B cell (primary cell): ENCODE measurements at regions not wholly inside any gene's neighbourhood (a gene's known extent, or its start where the extent isn't known, plus 50 kb on each side); places are given as distances from the start of the nearest gene placed in this dataset.

Experiments
- ATAC-seq: fragments of 200-7000 bp; cut with Tn5 transposase; one replicate; pipeline ENCODE4 v1.10.0; 2021; ENCODE audit warnings: low read depth, mild to moderate bottlenecking, moderate number of reproducible peaks, moderate library complexity
- CTCF ChIA-PET: fragments of 350-600 bp; sonication (Branson Sonifier 250); formaldehyde crosslinking; loops from one replicate; lab custom pipeline; 2021; ENCODE audit warnings: antibody characterized with exemption, inconsistent platforms; lab: Charles Lee
- POLR2A ChIA-PET: fragments of 350-600 bp; sonication (Branson Sonifier 250); formaldehyde crosslinking; loops from one replicate; lab custom pipeline; 2021; ENCODE audit warnings: antibody characterized with exemption; lab: Charles Lee
- DNase-seq: peaks from one replicate; pipeline ENCODE4 v3.0.0; 2013
- H2AFZ ChIP-seq: 2 replicates; pipeline ENCODE4 v1.6.1; 2012; ENCODE audit warnings: mild to moderate bottlenecking, low read depth, low read length; ENCODE audit not compliant: insufficient read depth, poor library complexity, severe bottlenecking
- H3K27ac ChIP-seq, 2 donors: 1 replicate in 1 of 2; 2 replicates in 1 of 2; pipeline ENCODE4 v1.5.1; 2012 to 2013; ENCODE audit warnings: low read length in 2 of 2, mild to moderate bottlenecking in 2 of 2, moderate library complexity in 1 of 2
- H3K27me3 ChIP-seq, 4 experiments: fragments of 200-600 bp in 1 of 4; sonication (generic) in 1 of 4; replicated peaks in 1 of 4; 1 replicate in 2 of 4; 2 replicates in 2 of 4; pipeline versions ENCODE4 v1.6.1 to v1.7.0; 2013 to 2016; ENCODE audit warnings: low read length in 3 of 4, mild to moderate bottlenecking in 2 of 4, mixed read lengths in 1 of 4, moderate library complexity in 1 of 4; ENCODE audit not compliant: insufficient read depth in 4 of 4, control insufficient read depth in 3 of 4; ENCODE audit errors: control extremely low read depth in 1 of 4
- H3K36me3 ChIP-seq, 2 experiments: replicated peaks in 1 of 2; 1 replicate in 1 of 2; 2 replicates in 1 of 2; pipeline versions ENCODE4 v1.6.1 to v1.7.1; 2013; ENCODE audit warnings: low read length in 1 of 2; ENCODE audit not compliant: insufficient read depth in 2 of 2, control insufficient read depth in 1 of 2; ENCODE audit errors: control extremely low read depth in 1 of 2, extremely low read depth in 1 of 2
- H3K4me1 ChIP-seq, 2 donors: fragments of 200-600 bp in 1 of 2; sonication (generic) in 1 of 2; 1 replicate in 1 of 2; 2 replicates in 1 of 2; pipeline versions ENCODE4 v1.5.1 to v1.6.1; 2013 to 2017; ENCODE audit warnings: low read length in 2 of 2; ENCODE audit not compliant: control insufficient read depth in 2 of 2, insufficient read depth in 2 of 2
- H3K4me2 ChIP-seq: replicated peaks from 2 replicates; pipeline ENCODE3; 2012; ENCODE audit warnings: mild to moderate bottlenecking, low read depth, low read length; ENCODE audit not compliant: poor library complexity, severe bottlenecking
- H3K4me3 ChIP-seq, 5 experiments: fragments of 200-600 bp in 1 of 5; sonication (generic) in 1 of 5; 1 replicate in 3 of 5; 2 replicates in 2 of 5; pipeline versions ENCODE4 v1.5.1 to v1.7.0; 2011 to 2016; ENCODE audit warnings: low read length in 4 of 5, mild to moderate bottlenecking in 4 of 5, low read depth in 2 of 5, control low read depth in 1 of 5, moderate library complexity in 1 of 5; ENCODE audit not compliant: insufficient read depth in 1 of 5; ENCODE audit errors: control extremely low read depth in 1 of 5, extremely low read depth in 1 of 5
- H3K79me2 ChIP-seq: fragments of 200-600 bp; sonication (generic); one replicate; pipeline ENCODE4 v1.6.0; 2016; ENCODE audit warnings: low read length; ENCODE audit not compliant: control insufficient read depth, insufficient read depth
- H3K9ac ChIP-seq: fragments of 200-600 bp; sonication (generic); 2 replicates; pipeline ENCODE4 v1.6.1; 2017; ENCODE audit warnings: mild to moderate bottlenecking, low read length, moderate library complexity
- H3K9me3 ChIP-seq, 3 donors: one replicate each; pipeline versions ENCODE4 v1.6.1 to v1.7.1; 2013; ENCODE audit warnings: low read length in 2 of 3; ENCODE audit not compliant: control insufficient read depth in 2 of 3, insufficient read depth in 1 of 3; ENCODE audit errors: control extremely low read depth in 1 of 3
- H4K20me1 ChIP-seq: 2 replicates; pipeline ENCODE4 v1.6.0; 2012; ENCODE audit warnings: mild to moderate bottlenecking, low read length; ENCODE audit not compliant: insufficient read depth, control insufficient read depth, poor library complexity, severe bottlenecking
- H3K27ac Mint-ChIP-seq: one replicate; pipeline ENCODE4 v1.8.0; 2021; ENCODE audit warnings: mixed read lengths
- H3K27me3 Mint-ChIP-seq: one replicate; pipeline ENCODE4 v1.8.0; 2021; ENCODE audit warnings: mixed read lengths
- H3K4me1 Mint-ChIP-seq: one replicate; pipeline ENCODE4 v1.8.0; 2021; ENCODE audit warnings: mixed read lengths
- H3K4me3 Mint-ChIP-seq: one replicate; pipeline ENCODE4 v1.8.0; 2021; ENCODE audit warnings: mixed read lengths
- H3K9me3 Mint-ChIP-seq: one replicate; pipeline ENCODE4 v1.8.0; 2022; ENCODE audit warnings: mixed read lengths; ENCODE audit not compliant: insufficient read depth
- EZH2 ChIP-seq: IDR thresholded peaks from 2 replicates; pipeline ENCODE4 v1.6.1; 2012; ENCODE audit warnings: borderline replicate concordance, low read depth, mild to moderate bottlenecking, moderate library complexity, low read length; ENCODE audit not compliant: insufficient read depth, poor library complexity, severe bottlenecking
- WGBS: methylation state at CpG from one replicate; pipeline ENCODE4 v1.1.5; 2013; ENCODE audit warnings: missing lambda C conversion rate; ENCODE audit not compliant: insufficient coverage; 5-methylcytosine and 5-hydroxymethylcytosine counted together
- intact Hi-C: fragments of 100-400 bp; cut with micrococcal nuclease; formaldehyde crosslinking; loops from one replicate; pipeline ENCODE4 v1.10.0; 2022
- TF ChIP-seq, protein P1 (sequence below): fragments of 200-600 bp; IDR thresholded peaks from one replicate; pipeline ENCODE4 v1.8.0; 2022; ENCODE audit warnings: antibody characterized with exemption, mild to moderate bottlenecking

DNA sequence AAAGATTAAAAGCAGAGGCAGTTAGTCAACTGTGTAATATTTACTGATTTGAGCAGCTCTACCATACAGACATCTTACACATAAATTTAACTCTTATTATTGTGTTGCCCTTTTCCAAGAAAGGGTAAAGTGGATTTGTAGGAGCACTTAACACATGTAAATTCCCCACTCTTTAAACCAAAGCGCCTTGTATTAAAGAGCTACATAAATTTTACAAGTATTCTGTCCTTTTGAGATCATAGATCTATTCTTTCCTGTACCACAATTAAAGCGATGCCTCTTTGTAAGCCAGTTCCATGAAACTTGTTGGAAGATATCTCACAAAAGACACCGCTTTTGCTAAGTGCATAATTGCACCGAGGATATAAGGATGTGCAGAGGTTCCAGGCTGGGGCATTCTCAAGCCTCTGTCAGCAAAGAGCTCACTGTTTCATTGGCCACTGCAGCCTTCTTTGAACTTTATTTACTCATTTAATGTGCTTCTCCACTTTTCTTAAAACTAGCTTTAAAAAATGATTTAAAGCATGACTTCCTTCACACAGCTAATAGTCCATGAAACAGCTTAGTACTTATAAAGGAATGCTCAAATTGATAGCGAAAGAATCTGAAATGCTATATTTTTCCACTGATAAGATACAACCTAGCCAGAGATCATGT lies 520.0 kb upstream of the TCF4 start:
- Histone ChIP-seq H3K4me3 (no peak overlapping the region), H3K9me3 (peaks cover 0 to 7% (median 2%) of the 10 kb centered on the region in 3 donors), H3K4me1 (peaks cover 8 to 11% of the 10 kb centered on the region in 2 donors), H3K27me3 (no peaks in the 10 kb centered on the region), H3K27ac (no peak overlapping the region), H2AFZ (no peak overlapping the region), H3K4me2 (no peak overlapping the region), H4K20me1 (no peaks in the 10 kb centered on the region), H3K9ac (no peak overlapping the region), H3K79me2 (no peaks in the 10 kb centered on the region), H3K36me3 (no peaks in the 10 kb centered on the region)
- ChIA-PET POLR2A (no interaction called here), CTCF (no interaction called here)
- Mint-ChIP-seq H3K27me3 (no peaks in the 10 kb centered on the region), H3K4me3 (no peak overlapping the region), H3K9me3 (peaks cover 9% of the 10 kb centered on the region), H3K27ac (no peak overlapping the region), H3K4me1 (peaks cover 16% of the 10 kb centered on the region)
- intact Hi-C loops, result no loop called here
- DNase-seq, result no peak
- WGBS, result 100% methylated on average over 2 of the region's 5 CpGs
- TF ChIP-seq EZH2, result no peak
- TF ChIP-seq, protein P1, sequence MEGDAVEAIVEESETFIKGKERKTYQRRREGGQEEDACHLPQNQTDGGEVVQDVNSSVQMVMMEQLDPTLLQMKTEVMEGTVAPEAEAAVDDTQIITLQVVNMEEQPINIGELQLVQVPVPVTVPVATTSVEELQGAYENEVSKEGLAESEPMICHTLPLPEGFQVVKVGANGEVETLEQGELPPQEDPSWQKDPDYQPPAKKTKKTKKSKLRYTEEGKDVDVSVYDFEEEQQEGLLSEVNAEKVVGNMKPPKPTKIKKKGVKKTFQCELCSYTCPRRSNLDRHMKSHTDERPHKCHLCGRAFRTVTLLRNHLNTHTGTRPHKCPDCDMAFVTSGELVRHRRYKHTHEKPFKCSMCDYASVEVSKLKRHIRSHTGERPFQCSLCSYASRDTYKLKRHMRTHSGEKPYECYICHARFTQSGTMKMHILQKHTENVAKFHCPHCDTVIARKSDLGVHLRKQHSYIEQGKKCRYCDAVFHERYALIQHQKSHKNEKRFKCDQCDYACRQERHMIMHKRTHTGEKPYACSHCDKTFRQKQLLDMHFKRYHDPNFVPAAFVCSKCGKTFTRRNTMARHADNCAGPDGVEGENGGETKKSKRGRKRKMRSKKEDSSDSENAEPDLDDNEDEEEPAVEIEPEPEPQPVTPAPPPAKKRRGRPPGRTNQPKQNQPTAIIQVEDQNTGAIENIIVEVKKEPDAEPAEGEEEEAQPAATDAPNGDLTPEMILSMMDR, result no peak
- ATAC-seq, result no peak

DNA sequence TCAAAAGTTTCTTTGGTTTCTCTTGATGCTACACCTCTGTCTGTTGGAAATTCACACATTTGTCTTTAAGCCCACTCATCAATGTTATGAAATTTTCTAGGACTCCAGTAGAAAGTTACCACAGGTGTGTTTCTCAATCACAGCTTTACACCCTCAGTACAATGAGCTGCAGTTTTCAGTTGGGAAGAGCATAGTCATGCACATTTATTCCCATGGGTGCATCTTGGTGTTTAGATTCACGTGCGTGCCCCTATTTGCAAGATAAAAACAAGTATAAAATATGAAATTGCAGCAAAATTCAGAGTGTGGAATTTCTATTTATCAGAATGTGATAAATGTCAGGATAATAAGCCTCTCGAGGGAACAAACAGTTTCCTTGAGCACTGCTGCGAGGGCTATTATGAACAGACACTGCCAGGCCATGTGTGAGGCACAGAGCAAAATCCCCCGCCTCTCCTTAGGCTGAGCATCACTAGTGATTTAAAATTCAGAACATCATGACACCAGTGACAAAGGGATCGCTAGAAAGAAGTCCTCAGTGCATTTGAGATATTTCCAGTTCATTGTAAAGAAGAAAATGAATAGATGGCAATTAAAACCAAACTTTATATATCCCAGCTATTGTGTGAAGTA lies 512.2 kb upstream of the TCF4 start:
- Mint-ChIP-seq H3K4me3 (no peak overlapping the region), H3K4me1 (no peaks in the 10 kb centered on the region), H3K27me3 (no peaks in the 10 kb centered on the region), H3K27ac (no peak overlapping the region), H3K9me3 (peaks cover 6% of the 10 kb centered on the region)
- Histone ChIP-seq H2AFZ (no peak overlapping the region), H3K27me3 (peaks cover 0 to 3% (median 0%) of the 10 kb centered on the region in 4 experiments), H3K79me2 (no peaks in the 10 kb centered on the region), H3K27ac (no peak overlapping the region), H3K4me3 (no peak overlapping the region), H3K9me3 (peaks cover 0 to 5% (median 2%) of the 10 kb centered on the region in 3 donors), H4K20me1 (no peaks in the 10 kb centered on the region), H3K9ac (no peak overlapping the region), H3K4me1 (no peaks in the 10 kb centered on the region), H3K4me2 (no peak overlapping the region), H3K36me3 (no peaks in the 10 kb centered on the region)
- WGBS, result 91% methylated on average over 2 of the region's 6 CpGs
- POLR2A ChIA-PET, result no interaction called here
- intact Hi-C loops, result no loop called here
- no peak for DNase-seq
- no peak for ATAC-seq
- TF ChIP-seq EZH2, result no peak
- TF ChIP-seq, protein P1, result no peak
- CTCF ChIA-PET, result no interaction called here
